HG03469 (cell line): ENCODE measurements at regions not wholly inside any gene's neighbourhood (a gene's known extent, or its start where the extent isn't known, plus 50 kb on each side); places are given as distances from the start of the nearest gene placed in this dataset.

Experiments
- ATAC-seq: cut with Tn5 transposase; IDR thresholded peaks from one replicate; pipeline ENCODE4 v1.9.1; 2021; ENCODE audit warnings: mild to moderate bottlenecking, moderate library complexity, moderate number of reproducible peaks; ENCODE audit not compliant: unreplicated experiment

GRCh38 chr10:83352588-83352987, 786.7 kb upstream of the GHITM start:
- ATAC-seq = no peak

GRCh38 chr10:83354456-83354855, 784.9 kb upstream of the GHITM start:
- no peak for ATAC-seq

GRCh38 chr10:83357004-83357403, 782.3 kb upstream of the GHITM start:
- ATAC-seq = no peak

GRCh38 chr10:83357627-83358026, 781.7 kb upstream of the GHITM start:
- no peak for ATAC-seq

GRCh38 chr10:83367036-83367435, 772.3 kb upstream of the GHITM start:
- ATAC-seq = no peak

- ATAC-seq = no peak
Measured at GRCh38 chr10:83371696-83372490, 767.4 kb upstream of the GHITM start.

GRCh38 chr10:83372646-83373045, 766.7 kb upstream of the GHITM start:
- ATAC-seq = no peak

GRCh38 chr10:83373671-83374070, 765.6 kb upstream of the GHITM start:
- ATAC-seq = no peak

- ATAC-seq = no peak
Measured at GRCh38 chr10:83374741-83375140, 764.6 kb upstream of the GHITM start.

- no peak for ATAC-seq
Measured at GRCh38 chr10:83375274-83375673, 764.0 kb upstream of the GHITM start.

GRCh38 chr10:83397806-83398205, 741.5 kb upstream of the GHITM start:
- no peak for ATAC-seq

- ATAC-seq = no peak
Measured at GRCh38 chr10:83410570-83410969, 728.7 kb upstream of the GHITM start.

- ATAC-seq = no peak
Measured at GRCh38 chr10:83425306-83425705, 714.0 kb upstream of the GHITM start.

GRCh38 chr10:83427101-83427500, 712.2 kb upstream of the GHITM start:
- ATAC-seq = no peak

GRCh38 chr10:83432261-83433045, 706.9 kb upstream of the GHITM start:
- no peak for ATAC-seq

- ATAC-seq = no peak
Measured at GRCh38 chr10:83433705-83434104, 705.6 kb upstream of the GHITM start.

GRCh38 chr10:83448013-83448412, 691.3 kb upstream of the GHITM start:
- ATAC-seq = no peak

- ATAC-seq = no peak
Measured at GRCh38 chr10:83458611-83459010, 680.7 kb upstream of the GHITM start.

GRCh38 chr10:83459124-83459523, 680.2 kb upstream of the GHITM start:
- ATAC-seq = no peak

GRCh38 chr10:83469728-83470331, 669.5 kb upstream of the GHITM start:
- ATAC-seq = no peak

GRCh38 chr10:83476211-83476610, 663.1 kb upstream of the GHITM start:
- ATAC-seq = no peak

- ATAC-seq = no peak
Measured at GRCh38 chr10:83489161-83489560, 650.1 kb upstream of the GHITM start.
